GM12874 (cell line): ENCODE measurements at regions not wholly inside any gene's neighbourhood (a gene's known extent, or its start where the extent isn't known, plus 50 kb on each side); places are given as distances from the start of the nearest gene placed in this dataset.

Source experiments
- TF ChIP-seq, protein P1 (sequence below): IDR thresholded peaks from 2 replicates; pipeline ENCODE4 v1.5.1; 2011; ENCODE audit warnings: low read depth, mild to moderate bottlenecking, control low read depth, low read length, moderate library complexity; ENCODE audit not compliant: insufficient read depth

DNA sequence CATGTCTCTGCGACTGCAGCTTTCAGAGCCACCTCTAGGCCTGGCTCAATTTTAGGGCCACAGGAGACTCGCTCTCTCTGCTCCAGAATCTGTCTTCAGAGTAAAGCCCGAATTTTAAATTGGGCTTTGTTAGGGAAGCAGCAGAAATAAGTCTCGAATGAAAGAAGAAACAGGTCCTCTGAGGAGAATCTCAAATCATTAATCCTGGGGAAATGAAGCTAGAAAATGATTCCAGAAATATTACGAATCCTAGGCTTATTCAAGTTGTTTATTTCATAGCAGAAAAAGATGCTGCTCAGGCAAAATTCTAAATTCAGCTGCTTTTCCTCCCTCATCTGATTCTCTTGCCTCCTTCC, 114.2 kb upstream of the THBS1 start:
- TF ChIP-seq, protein P1, sequence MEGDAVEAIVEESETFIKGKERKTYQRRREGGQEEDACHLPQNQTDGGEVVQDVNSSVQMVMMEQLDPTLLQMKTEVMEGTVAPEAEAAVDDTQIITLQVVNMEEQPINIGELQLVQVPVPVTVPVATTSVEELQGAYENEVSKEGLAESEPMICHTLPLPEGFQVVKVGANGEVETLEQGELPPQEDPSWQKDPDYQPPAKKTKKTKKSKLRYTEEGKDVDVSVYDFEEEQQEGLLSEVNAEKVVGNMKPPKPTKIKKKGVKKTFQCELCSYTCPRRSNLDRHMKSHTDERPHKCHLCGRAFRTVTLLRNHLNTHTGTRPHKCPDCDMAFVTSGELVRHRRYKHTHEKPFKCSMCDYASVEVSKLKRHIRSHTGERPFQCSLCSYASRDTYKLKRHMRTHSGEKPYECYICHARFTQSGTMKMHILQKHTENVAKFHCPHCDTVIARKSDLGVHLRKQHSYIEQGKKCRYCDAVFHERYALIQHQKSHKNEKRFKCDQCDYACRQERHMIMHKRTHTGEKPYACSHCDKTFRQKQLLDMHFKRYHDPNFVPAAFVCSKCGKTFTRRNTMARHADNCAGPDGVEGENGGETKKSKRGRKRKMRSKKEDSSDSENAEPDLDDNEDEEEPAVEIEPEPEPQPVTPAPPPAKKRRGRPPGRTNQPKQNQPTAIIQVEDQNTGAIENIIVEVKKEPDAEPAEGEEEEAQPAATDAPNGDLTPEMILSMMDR: no peak

DNA sequence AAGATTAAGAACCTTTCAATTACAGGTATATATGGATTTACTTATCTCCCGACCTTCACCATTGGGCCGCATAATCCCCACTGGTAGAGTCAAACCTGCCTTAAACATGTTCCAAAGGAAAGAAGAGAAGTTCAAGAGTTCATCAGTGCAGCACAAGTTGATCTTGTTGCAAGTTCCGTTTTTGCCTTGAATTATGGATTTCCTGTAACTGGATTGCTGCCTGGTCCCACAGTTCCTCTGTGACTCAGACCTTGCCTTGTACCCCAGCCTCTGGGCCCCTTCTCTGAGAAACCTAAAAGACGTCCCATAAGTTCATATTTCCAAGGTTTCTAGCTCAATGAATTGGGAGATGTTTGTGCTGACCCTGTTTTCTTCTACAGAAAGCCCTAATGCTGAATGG, 112.5 kb upstream of the THBS1 start:
- TF ChIP-seq, protein P1: no peak

DNA sequence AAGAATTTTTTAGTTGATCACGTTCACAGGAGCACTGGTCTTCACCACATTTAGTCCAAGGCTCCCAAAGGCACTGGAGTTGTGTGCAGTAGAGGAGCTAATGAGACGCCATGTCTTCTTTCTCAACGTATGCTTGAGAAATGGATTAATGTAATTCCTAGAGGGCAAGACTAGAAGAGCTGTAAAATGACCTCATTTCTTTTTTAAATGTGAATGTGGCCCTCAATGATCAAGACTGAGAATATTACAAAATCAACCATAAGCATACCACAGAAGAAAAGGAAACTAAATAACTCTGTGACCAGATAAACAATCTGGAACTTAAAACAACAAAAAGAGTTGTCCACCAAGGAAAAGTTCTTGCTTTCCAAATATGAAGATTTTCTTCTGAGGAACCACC, 112.1 kb upstream of the THBS1 start:
- TF ChIP-seq, protein P1: no peak

DNA sequence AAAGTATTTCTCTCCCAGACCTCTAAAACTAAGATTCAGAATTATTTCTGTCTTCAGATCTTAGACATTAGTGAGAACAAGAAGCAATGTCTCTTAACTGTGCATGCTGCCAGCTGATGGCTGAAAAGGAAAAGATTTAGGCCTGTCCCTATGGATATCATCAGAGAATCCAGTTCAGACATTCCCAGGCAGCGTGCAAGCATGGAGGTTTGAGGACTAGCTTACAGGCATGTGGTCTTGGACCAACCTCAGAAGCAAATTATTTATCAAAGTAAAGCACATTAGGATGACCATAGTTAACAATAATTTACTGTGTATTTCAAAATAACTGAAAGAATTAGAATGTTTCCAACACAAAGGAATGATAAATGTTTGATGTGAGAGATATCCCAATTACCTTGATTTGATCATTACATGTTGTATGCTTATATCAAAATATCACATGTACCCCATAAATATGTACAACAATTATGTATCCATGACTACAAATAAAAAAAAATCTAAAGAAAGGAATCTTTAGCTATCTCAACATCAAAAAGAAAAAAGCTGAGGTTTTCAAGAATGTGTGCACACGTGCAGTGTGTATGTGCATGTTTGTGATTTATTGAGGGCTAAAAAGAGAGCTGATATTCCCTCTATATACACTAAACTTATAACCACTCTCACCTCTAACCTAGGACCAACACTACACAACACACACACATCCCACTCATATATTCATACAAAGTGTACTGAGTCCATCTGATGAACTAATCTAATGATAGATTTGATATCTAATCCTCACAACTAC, 108.9 kb upstream of the THBS1 start:
- TF ChIP-seq, protein P1: no peak

DNA sequence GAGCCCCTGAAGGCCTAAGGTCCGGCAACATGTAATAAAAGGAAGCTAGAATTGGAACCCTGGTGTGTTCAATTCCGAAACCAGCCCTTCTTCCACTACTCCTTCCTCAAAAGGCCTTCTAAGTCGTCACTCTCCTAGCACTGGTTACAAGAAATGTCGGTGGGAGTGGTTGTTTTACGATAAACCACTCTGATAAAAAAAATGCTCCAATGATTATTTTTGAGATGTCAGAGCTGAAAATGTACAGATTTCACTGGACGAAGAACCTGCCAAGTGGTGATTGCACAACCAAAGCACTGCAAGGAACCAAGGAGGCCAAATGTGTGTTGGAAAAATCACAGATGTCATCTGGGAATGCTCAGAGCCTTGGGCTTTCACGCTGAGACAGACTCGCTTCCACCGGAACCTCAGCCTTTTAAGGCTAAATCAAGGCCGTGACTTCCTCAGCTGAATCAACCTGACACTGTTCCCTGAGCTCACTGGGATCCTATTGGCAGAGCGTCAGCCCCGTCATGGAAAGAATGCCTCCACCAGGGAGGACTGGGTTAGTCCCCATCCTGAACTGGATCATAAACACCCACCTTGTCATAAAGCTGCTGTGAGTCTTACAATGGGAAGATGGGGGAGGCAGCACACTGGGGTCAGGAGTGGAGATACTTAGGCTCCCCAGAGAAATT, 108.1 kb upstream of the THBS1 start:
- TF ChIP-seq, protein P1: no peak

DNA sequence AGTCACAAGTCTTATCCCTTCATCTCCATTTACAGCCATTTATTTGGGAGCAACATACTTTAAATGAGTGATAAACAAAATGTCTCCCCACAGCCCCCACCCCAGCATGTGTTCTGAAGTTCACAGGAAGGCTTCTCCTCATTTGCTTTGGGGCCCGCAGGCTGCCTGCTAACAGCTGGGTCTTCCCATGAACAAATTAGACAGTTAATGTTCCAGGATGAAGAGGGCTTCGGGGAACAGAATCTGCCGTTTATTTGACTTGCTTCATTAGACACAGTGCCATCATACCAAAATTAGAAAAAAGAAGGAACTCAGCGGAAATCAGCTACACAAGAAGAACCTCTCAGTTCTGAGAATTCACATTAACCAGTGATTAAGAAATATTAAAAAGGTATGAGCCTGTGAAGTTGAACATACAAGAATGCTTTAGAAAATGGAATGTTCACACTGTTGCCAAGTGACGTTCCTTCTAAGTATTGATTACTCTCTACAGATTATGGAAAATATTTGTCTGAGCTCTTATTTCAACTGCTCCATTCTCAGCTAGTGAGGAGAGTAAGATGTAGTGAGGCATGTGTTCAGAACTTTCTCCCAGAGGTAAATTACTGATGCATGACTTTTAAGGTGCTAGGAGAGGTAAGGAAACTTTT, 107.5 kb upstream of the THBS1 start:
- TF ChIP-seq, protein P1: no peak

DNA sequence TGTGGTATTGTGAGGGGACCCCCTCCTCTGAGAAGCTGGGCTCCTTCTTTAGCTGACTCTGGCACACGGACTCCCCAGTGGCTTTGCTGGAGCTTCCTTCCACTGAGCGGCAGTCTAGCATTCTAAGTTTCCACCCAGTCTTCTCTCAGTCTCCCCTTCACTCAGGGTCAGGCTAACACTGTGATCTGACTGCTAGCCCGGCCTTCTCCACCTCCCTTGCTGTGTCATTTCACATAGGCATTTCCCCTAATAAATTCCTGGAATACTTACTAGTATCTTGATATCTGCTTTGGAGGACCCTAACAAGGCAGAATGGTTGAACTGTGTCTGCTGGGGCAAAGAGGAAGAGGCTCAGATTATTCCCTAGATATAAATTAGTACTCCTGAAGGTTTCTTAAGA, 106.2 kb upstream of the THBS1 start:
- TF ChIP-seq, protein P1: no peak
